ENCODE measurements at regions not wholly inside any gene's neighbourhood (a gene's known extent, or its start where the extent isn't known, plus 50 kb on each side); places are given as distances from the start of the nearest gene placed in this dataset.

GRCh38 chr1:208895820-208896219 lies 651.6 kb upstream of the PLXNA2 start:
- DNase-seq (no peak), FAIRE-seq (no peak)
- H3K9me3 ChIP-seq (ENCODE audit: control insufficient read depth in 2 of 3, insufficient read depth in 1 of 3, low read length in 3 of 3), result no peaks in the 10 kb centered on the region
- intact Hi-C loops (cut with DNase I), result no loop called here
- no peak overlapping the region for H3K27ac ChIP-seq (ENCODE audit: low read depth in 2 of 2, low read length in 2 of 2)
- TF ChIP-seq CTCF (IDR thresholded peaks at IDR 0.05; ENCODE audit: borderline replicate concordance, extremely low read depth, insufficient read depth), result no peak
- H3K27me3 ChIP-seq (ENCODE audit: control insufficient read depth, insufficient read depth, low read length), result no peaks in the 10 kb centered on the region
- H3K9ac ChIP-seq (ENCODE audit: low read length in 3 of 3), result no peak overlapping the region
- H3K36me3 ChIP-seq (ENCODE audit: control insufficient read depth in 2 of 3, insufficient read depth in 3 of 3, low read length in 3 of 3), result no peaks in the 10 kb centered on the region
- H3K4me1 ChIP-seq (ENCODE audit: control insufficient read depth in 2 of 3, insufficient read depth in 2 of 3, low read depth in 1 of 3, low read length in 3 of 3), result no peaks in the 10 kb centered on the region
- H3K4me3 ChIP-seq (ENCODE audit: low read length in 3 of 3), result no peak overlapping the region

- no peaks in the 10 kb centered on the region for H3K4me1 ChIP-seq (ENCODE audit: control insufficient read depth in 2 of 3, insufficient read depth in 2 of 3, low read depth in 1 of 3, low read length in 3 of 3)
Observed at GRCh38 chr1:208896768-208897167, 652.6 kb upstream of the PLXNA2 start.

GRCh38 chr1:208899438-208899837 lies 655.3 kb upstream of the PLXNA2 start:
- no peak overlapping the region for H3K9ac ChIP-seq (ENCODE audit: low read length in 3 of 3)
- no peaks in the 10 kb centered on the region for H3K4me1 ChIP-seq (ENCODE audit: control insufficient read depth in 2 of 3, insufficient read depth in 2 of 3, low read depth in 1 of 3, low read length in 3 of 3)
- intact Hi-C loops (cut with DNase I), result no loop called here
- no peaks in the 10 kb centered on the region for H3K9me3 ChIP-seq (ENCODE audit: control insufficient read depth in 2 of 3, insufficient read depth in 1 of 3, low read length in 3 of 3)
- H3K36me3 ChIP-seq (ENCODE audit: control insufficient read depth in 2 of 3, insufficient read depth in 3 of 3, low read length in 3 of 3), result no peaks in the 10 kb centered on the region
- DNase-seq, result no peak
- no peaks in the 10 kb centered on the region for H3K27me3 ChIP-seq (ENCODE audit: control insufficient read depth, insufficient read depth, low read length)
- no peak for TF ChIP-seq CTCF (IDR thresholded peaks at IDR 0.05; ENCODE audit: borderline replicate concordance, extremely low read depth, insufficient read depth)
- no peak overlapping the region for H3K4me3 ChIP-seq (ENCODE audit: low read length in 3 of 3)
- FAIRE-seq, result no peak
- no peak overlapping the region for H3K27ac ChIP-seq (ENCODE audit: low read depth in 2 of 2, low read length in 2 of 2)

More at GRCh38 chr1:208896768-208897167, 652.6 kb upstream of the PLXNA2 start:
- Histone ChIP-seq H3K36me3 (ENCODE audit: control insufficient read depth in 2 of 3, insufficient read depth in 3 of 3, low read length in 3 of 3) (no peaks in the 10 kb centered on the region), H3K9me3 (ENCODE audit: control insufficient read depth in 2 of 3, insufficient read depth in 1 of 3, low read length in 3 of 3) (no peaks in the 10 kb centered on the region), H3K9ac (ENCODE audit: low read length in 3 of 3) (no peak overlapping the region), H3K27me3 (ENCODE audit: control insufficient read depth, insufficient read depth, low read length) (no peaks in the 10 kb centered on the region), H3K4me3 (ENCODE audit: low read length in 3 of 3) (no peak overlapping the region), H3K27ac (ENCODE audit: low read depth in 2 of 2, low read length in 2 of 2) (no peak overlapping the region)
- intact Hi-C loops (cut with DNase I), result no loop called here
- no peak for DNase-seq
- FAIRE-seq, result no peak
- no peak for TF ChIP-seq CTCF (IDR thresholded peaks at IDR 0.05; ENCODE audit: borderline replicate concordance, extremely low read depth, insufficient read depth)

- H3K27ac ChIP-seq (ENCODE audit: low read depth in 2 of 2, low read length in 2 of 2), result no peak overlapping the region
- no peak for TF ChIP-seq CTCF (IDR thresholded peaks at IDR 0.05; ENCODE audit: borderline replicate concordance, extremely low read depth, insufficient read depth)
- DNase-seq (no peak), FAIRE-seq (no peak)
- no peaks in the 10 kb centered on the region for H3K27me3 ChIP-seq (ENCODE audit: control insufficient read depth, insufficient read depth, low read length)
- no peaks in the 10 kb centered on the region for H3K4me1 ChIP-seq (ENCODE audit: control insufficient read depth in 2 of 3, insufficient read depth in 2 of 3, low read depth in 1 of 3, low read length in 3 of 3)
- H3K4me3 ChIP-seq (ENCODE audit: low read length in 3 of 3), result no peak overlapping the region
- H3K9ac ChIP-seq (ENCODE audit: low read length in 3 of 3), result no peak overlapping the region
- H3K36me3 ChIP-seq (ENCODE audit: control insufficient read depth in 2 of 3, insufficient read depth in 3 of 3, low read length in 3 of 3), result no peaks in the 10 kb centered on the region
- no peaks in the 10 kb centered on the region for H3K9me3 ChIP-seq (ENCODE audit: control insufficient read depth in 2 of 3, insufficient read depth in 1 of 3, low read length in 3 of 3)
- intact Hi-C loops (cut with DNase I), result no loop called here
Observed at GRCh38 chr1:208903251-208903905, 659.2 kb upstream of the PLXNA2 start.
